Occipital lobe (tissue), 1 donor: ENCODE measurements at regions not wholly inside any gene's neighbourhood (a gene's known extent, or its start where the extent isn't known, plus 50 kb on each side); places are given as distances from the start of the nearest gene placed in this dataset.
"Not testable (repeated sequence)": the region's sequence is repeated elsewhere in the genome, so short reads cannot be mapped to it uniquely, and the experiment has no call there.

Experiments used
- DNase-seq: peaks from one replicate; lab custom pipeline; 2025; lab: John Stamatoyannopoulos, UW

DNA sequence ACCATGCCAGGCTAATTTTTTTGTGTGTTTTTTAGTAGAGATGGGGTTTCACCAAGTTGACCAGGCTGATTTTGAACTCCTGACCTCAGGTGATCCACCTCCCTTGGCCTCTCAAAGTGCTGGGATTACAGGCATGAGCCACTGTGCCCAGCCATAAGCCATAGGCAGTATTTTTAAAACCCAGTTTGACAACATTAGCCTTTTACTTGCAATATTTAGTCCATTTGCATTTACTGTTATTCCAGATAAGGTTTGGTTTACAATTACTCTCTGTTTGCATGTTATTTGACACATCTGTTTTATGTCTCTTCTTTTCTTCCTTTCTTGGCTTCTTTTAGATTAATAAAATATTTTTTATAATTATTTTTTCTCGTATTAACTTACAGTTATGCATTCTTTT is 83.6 kb upstream of the EPHB3 start:
- DNase-seq, result no peak

DNA sequence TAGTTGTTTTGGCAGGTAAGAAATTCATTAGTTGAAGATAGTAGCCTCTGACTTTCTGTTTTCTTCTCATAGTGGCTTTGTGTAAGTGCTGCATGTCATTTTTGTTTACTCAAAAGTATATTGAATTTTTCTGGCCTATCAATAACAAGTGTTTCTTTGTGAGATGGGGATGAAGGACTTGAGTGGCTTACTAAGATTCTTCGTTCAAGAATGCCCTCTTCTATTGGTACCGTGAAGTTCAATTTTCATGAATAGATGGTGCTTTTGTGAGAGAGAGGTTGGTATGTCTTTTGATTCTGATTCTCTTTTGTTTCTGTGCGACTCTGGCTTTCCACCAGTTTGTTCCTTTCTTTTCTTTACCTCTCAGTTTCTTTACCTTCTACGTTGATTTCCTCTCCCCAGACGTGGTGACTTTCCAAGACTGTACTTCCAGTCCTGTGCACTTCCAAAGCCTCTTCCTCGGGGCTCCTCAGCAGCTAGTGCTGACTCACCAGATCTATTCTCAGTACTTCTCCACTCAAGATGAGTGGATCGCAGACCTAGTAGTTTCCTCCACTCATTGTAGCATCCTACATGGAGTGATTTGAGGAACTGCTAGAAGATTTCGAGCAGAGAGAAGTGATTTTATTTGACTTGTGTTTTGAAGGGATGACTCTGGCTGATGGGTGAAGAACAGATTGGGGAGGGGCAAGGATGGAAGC is 82.0 kb upstream of the EPHB3 start:
- no peak for DNase-seq

DNA sequence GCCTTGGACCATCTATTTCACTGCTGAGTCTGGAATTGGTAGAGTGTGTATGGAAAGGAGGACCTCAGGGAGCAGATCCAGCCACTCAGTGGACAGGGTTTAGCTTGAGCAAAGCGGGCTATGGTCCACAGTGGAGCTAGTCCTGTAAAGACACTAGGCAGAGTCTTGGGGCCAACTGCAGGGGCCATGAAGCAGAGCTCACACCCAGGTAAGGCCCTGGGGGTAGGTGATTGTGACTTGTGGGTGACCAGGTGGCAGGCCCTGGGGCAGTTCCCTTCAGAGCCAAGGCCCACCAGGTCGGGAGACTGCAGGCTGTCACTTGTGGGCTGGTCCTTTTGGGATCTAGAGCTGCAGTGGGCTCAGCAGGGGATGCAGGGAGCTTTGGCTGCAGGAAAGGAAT is 80.8 kb upstream of the EPHB3 start:
- DNase-seq, result no peak

DNA sequence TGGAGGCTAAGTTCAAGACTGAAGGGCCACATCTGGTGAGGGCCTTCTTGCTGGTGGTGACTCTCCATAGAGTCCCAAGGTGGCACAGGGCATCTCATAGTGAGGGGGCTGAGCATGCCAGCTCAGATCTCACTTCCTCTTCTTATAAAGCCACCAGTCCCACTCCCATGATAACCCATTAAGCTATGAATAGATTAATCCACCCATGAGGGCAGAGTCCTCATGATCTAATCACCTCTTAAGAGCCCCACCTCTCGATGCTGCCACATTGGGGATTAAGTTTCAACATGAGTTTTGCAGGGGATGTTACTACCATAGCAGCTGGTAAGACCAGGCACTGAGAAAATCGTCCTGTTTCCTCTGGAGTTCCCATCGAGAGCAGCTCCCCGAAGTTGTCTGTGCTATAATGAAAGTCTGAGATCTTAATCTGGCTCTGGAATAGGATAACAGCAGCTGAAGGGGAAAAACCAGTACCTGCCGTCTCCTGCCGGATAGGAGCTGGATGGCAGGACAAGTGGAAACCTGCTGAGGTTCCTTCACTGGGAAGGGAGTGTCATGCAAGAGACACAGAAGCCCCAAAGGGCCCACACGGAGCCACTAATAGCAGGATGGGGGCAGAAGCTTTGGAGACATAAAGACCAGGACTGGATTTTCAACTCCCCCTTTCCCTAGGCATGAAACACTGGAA is 79.5 kb upstream of the EPHB3 start:
- no peak for DNase-seq

DNA sequence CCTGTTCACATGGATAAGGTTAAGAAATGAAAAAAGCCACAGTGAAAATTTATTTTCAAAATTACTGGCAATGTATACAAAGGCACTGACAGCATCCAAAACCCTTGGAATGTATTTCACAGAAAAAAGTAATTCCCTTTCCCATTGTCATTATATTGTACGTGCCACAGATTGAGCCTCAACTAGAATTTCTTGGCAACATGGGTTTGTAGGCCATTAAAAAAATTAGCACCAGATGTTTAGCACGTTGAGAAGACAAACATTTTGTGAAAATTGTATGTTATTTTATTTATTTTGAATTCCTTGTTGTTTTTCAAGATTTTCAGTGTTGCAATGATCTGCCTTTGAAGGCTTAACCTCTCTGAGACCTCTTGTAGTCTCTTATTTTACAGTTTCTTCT is 76.3 kb upstream of the EPHB3 start:
- no peak for DNase-seq

DNA sequence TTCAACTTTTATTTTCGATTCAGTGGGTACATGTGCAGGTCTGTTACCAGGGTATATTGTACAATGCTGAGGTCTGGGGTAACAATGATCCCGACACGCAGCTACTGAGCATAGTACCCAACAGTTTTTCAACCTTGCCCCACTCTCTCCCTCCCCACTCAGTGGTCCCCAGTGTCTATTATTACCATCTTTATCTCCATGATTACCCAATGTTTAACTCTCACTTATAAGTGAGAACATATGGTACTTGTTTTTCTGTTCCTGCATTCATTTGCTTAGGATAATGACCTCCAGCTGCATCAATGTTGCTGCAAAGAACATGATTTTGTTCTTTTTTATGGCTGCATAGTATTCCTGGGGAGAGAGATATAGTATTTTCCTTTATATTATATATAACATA is 75.7 kb upstream of the EPHB3 start:
- DNase-seq, result no peak

DNA sequence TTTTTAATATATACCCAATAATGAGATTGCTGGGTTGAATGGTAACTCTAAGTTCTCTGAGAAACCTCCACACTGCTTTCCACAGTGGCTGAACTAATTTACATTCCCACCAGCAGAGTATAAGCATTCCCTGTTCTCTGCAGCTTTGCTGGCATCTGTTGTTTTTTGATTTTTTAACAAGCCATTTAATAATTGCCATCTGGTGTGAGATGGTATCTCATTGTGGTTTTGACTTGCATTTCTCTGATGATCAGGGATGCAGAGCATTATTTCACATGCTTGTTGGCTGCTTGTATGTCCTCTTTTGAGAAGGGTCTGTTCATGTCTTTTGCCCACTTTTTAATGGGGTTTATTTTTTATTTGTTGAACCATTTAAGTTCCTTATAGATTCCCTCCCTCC is 75.0 kb upstream of the EPHB3 start:
- DNase-seq, result no peak

DNA sequence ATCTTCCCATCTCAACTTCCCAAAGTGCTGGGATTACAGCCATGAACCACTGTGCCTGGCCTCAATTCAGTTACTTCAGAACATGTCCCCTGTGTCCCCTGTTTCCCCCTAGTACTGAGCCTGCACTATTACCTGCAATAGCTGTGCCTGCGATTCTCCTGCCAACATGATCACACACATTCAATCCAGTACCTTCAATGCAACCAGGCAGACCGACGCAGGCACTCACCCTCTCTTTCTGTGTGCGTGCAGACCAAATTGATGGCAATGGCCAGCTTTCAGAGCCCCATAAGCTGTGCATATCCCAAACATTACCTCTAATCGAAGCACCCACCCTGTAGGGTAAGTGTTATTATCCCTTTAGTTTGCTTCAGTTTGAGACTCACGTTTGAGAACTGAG is 73.0 kb upstream of the EPHB3 start:
- DNase-seq, result no peak

DNA sequence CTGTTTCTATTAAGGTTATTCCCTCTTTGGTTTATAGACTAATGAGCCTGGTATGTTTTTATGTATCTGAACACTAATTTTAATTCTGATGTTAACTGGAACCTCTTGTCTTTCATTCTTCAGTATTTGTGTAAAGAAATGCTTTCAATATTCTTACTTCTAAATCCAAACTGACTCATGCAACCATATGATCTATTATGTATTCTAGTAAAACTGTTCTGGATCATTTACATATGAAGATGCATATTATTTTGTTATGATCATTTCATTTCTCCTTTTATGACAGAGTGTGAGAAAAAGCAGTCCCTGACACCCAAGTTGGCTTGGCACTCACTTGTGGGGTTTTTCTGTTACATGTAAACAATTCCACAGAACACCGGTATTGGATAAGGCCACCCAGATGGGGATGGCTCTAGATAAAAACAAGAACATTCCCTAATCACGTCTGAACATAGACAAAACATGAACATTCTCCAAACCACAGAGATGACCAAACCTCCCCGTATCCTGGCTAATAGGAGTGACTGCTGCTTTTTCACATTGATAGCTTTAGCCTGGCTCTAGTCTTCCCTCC is 72.2 kb upstream of the EPHB3 start:
- no peak for DNase-seq

DNA sequence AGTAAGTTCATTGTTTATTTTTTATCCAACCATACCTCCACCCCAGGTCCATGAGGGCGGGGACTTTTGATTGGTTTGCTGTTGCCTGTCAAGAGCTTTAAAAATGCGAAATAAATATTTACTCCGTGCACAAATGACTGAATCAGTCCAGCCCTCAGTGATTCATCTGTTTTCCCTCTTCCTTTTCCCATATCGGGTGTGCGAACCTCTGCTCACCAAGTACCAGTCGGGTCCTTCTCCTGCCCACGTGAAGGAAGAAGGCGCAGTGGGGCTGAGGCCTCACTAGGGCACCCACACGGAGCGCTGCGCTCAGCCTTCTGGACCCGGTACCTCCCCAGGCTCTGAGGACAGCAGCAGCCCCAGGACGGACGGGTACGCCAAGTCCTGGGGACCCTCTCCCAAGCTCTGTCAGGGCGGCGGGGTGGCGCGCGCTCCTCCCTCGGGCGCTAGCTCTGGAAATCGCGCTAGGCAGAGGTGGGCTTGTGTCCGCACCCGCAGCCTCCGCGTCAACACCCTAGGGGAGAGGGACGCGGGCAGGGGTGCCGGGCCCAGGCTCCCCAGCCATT is 70.5 kb upstream of the EPHB3 start:
- DNase-seq, result no peak

DNA sequence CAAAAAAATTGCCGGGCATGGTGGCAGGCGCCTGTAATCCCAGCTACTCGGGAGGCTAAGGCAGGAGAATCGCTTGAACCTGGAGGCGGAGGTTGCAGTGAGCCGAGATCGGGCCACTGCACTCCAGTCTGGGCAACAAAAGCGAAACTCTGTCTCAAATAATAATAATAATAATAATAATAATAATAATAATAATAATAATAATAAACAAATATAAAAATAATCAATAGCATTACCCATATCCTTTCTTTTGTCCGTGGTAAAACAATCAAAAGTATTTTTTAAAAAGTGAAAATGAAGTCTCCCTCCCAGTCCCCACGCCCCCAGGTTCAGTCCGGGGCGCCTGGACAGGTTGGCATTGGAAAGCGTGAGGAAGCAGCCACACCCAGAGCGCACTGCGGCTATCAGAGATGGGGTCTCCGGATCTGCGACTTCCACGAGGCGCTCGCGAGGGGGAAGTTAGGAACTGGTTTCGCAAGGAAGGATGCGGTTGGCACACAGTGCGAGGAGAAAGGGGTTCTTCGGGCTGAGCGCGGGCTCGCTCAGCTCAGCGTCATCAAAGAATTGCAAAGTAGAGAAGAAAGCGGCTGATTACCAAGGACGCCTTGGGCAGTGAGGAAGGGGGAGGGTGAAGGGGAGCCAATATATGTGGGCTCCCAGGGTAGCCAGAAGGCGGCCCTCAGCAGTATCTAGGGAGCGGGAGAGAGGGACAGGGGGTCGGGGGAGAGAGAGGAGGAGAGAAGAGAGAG is 69.5 kb upstream of the EPHB3 start:
- DNase-seq, result no peak

DNA sequence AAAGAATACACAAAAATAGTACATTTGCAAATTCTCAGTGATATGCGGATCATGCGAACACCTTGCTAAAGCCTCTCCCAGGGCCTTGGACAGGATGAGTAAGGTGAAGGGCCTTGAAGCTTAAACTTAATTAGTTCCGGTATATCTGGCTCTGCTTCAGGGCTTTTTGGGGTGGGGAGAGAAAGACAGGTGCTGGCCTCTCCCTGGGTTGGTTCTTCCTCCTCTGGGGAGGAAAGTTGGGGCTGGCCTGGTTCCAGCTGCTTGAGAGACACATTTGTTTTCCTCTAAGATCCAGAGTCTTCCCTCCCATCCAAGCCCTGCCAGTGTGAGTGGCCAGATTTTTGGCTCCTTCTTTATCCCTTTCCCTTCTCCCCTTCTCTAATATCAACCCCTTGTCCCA is 64.7 kb upstream of the EPHB3 start:
- no peak for DNase-seq

DNA sequence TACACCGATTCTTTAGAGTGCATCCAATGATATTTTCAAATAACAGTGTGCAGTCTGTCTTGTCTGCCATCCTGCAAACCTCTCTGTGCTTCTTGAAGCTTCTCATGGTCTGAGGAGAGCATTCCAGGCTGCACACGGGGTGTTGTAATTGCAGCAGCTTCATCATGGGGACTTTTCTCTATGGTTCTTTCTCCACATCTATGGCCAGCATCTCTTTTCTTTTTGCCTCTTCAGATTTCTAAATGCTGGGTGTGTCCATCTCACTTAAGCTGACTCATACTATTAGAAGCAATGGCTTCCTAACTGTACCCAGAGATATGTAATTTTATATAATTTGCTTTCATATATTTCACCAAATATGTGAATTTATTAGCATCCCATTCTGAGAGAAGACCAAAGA is 63.8 kb upstream of the EPHB3 start:
- no peak for DNase-seq

DNA sequence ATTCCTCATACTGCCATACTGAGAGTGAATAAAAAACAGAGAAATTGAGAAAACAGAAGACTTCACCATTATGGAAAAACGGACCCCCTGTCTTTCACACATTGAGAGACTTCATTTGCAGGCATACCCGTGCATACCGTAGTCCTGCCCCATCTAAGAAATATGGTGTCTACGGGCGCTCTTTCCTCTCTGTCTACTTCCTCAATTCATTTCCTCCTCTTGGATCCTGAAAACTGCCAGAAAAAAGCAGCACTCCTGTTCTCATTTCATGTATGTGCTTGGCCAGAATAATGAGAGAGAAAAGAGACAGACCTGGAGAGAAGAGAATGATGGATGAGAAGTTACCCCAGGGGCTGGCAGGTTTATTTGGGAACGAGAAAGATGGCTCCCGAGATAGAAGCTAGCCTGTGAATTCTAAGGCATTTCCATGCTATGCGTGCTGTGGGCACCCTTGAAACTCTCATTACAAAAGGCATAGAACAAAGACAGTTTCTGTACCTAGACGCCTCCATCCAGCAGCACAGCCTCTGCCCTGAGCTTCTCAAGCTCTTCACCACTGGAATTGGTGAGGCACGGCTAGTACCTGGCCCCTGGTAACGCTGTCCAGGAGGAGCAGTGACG is 62.5 kb upstream of the EPHB3 start:
- no peak for DNase-seq

DNA sequence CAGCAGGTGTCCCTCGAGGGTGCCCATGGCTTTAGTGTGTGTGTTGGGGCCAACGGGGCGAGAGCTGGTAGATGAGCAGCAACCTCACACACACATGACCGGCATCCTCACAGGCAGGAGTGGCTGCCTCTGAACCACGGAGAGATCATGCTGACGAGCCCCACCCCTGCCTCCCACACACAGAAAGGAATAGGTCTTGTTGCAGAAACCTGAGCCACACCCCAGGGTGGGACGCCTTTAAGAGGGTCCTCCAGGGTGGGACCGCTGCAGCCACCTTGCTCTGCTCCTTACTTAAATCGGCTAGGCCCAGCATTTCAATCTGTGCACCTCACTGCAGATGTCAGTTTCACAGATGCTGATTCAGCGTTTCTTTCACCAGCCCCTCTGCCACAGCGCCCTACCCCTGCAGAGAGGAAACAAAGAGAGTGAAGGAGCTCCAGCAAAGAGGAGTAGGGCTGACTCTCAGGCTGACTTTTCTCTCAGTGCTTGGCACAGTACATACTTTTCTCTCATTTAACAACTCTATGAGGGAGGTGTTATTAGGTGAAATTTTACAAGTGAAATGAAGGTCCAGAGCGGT is 61.2 kb upstream of the EPHB3 start:
- no peak for DNase-seq

DNA sequence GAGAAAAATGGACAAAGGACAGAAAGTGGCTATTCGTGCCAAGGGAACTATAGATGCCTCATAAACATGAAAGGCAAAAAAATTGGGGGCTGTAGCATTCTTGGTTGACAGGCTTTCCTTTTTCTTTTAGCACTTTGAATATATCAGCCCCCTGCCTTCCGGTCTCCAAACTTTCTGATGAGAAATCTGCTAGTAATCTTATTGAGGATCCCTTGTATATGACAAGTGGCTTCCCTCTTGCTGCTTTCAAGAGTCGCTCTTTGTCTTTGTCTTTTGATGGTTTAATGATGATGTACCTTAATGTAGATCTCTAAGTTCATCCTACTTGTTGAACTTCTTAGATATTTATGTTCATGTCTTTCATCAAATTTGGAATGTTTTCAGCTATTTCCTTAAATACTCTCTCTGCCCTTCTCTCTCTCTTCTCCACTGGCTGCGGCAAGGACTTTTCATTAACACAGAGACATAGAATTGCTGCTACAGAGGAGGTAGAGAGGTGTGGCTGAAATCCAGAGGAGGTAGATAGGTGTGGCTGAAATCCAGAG is 59.4 kb upstream of the EPHB3 start:
- no peak for DNase-seq

DNA sequence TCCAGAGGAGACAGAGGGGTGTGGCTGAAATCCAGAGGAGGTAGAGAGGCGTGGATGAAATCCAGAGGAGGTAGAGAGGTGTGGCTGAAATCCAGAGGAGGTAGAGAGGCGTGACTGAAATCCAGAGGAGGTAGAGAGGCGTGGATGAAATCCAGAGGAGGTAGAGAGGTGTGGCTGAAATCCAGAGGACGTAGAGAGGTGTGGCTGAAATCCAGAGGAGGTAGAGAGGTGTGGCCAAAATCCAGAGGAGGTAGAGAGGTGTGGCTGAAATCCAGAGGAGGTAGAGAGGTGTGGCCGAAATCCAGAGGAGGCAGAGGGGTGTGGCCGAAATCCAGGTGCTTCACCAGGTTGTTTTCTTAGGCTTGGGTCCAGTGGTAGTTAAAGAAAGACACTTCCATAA is 58.7 kb upstream of the EPHB3 start:
- not testable (repeated sequence) for DNase-seq

DNA sequence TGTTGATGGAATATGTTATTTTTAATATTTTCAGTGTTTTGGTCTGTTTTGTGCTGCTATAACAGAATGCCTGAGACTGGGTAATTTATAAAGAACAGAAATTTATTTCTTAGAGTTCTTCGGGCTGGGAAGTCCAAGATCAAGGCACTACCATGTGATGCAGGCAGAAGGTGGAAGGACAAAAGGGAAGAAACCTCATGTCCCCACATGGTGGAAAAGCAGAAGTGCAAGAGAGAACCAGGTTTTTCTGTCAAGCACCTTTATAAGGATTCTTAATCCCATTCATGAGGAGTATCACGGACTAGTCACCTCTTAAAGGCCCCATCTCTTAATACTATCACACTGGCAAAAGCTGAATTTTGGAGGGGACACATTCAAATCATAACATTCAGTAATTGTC is 57.9 kb upstream of the EPHB3 start:
- DNase-seq, result no peak

DNA sequence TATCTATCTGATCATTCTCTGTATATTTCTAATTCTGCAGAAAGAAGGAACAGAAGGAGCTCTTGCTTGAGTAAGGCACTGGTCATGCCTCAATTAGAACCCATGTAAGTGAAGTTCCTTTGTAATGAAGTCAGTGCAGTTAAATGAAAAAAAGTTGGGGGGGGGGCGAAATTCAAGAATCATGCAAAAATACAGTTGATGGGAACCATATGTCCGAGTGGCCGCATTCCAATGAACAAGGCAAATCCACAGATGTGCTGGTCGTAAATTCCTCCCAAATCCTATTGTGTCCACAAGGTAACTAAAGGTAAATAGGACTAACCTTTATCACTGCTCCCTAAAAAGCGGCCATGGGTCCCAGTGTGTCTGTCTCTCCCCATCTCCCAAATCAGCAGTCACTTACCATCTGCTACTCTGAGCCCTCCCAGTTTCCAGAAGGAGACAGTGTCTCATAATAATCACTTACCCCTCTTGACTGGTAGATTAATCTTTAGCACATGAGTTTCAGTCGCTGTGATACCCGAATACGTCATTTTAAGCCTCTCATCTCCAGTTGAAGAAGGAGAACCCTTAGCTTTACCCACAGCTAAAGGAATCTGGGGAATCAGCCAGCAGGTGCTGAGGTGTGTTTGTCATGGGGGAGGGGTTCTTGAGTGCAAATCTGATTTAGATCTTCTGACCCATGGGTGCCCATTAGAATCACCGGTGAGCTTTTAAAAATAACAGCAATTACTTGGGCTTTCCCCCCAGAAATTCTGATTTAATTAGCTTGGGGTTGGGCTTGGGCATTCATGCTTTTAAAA is 56.3 kb upstream of the EPHB3 start:
- DNase-seq, result no peak

DNA sequence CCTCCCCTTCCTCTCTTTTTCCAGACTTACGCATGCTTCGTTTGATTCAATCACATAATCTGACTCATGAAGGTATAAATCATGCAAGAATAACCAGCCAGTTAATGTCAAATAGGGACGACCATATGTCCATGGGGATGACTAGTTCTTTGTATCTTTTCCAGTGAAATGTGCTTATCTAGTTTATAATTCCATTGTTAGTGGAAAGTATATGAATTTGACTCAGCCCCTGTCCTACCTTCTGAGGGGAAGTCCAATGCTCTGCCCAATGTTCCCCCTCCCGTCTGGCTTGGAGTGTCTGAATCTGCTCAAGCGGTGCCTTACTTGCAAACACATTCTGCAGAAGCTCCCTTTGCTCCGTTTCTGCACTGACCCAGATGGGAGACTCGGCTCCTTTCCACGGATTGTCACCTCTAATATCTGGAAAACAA is 55.0 kb upstream of the EPHB3 start:
- DNase-seq, result no peak
